ES-I3 (cell line): ENCODE measurements at regions not wholly inside any gene's neighbourhood (a gene's known extent, or its start where the extent isn't known, plus 50 kb on each side); places are given as distances from the start of the nearest gene placed in this dataset.

Experiments
- H3K36me3 ChIP-seq: 2 replicates; pipeline ENCODE4 v1.6.1; 2013; ENCODE audit warnings: mild to moderate bottlenecking, low read length, control low read depth, moderate library complexity; ENCODE audit not compliant: insufficient read depth
- H3K4me1 ChIP-seq: 2 replicates; pipeline ENCODE4 v1.6.1; 2013; ENCODE audit warnings: mild to moderate bottlenecking, control low read depth, low read length; ENCODE audit not compliant: insufficient read depth
- H3K9ac ChIP-seq: 2 replicates; pipeline ENCODE4 v1.6.1; 2013; ENCODE audit warnings: low read depth, mild to moderate bottlenecking, low read length, moderate library complexity
- H3K9me3 ChIP-seq: 2 replicates; pipeline ENCODE4 v1.6.1; 2013; ENCODE audit warnings: mild to moderate bottlenecking, low read length, moderate library complexity; ENCODE audit not compliant: control insufficient read depth, insufficient read depth

GRCh38 chr5:136435946-136436543 is 70.7 kb upstream of the TRPC7 start:
- no peaks in the 10 kb centered on the region for H3K4me1 ChIP-seq
- H3K9ac ChIP-seq: no peak overlapping the region
- H3K9me3 ChIP-seq: no peaks in the 10 kb centered on the region
- H3K36me3 ChIP-seq: no peaks in the 10 kb centered on the region

GRCh38 chr5:136434795-136435194 is 69.5 kb upstream of the TRPC7 start:
- Histone ChIP-seq H3K9ac (no peak overlapping the region), H3K36me3 (no peaks in the 10 kb centered on the region), H3K4me1 (no peaks in the 10 kb centered on the region), H3K9me3 (no peaks in the 10 kb centered on the region)

GRCh38 chr5:136432705-136433104 is 67.4 kb upstream of the TRPC7 start:
- Histone ChIP-seq H3K36me3 (no peaks in the 10 kb centered on the region; the same call in 1 of the 2 replicates), H3K9me3 (no peaks in the 10 kb centered on the region), H3K9ac (no peak overlapping the region), H3K4me1 (no peaks in the 10 kb centered on the region)

GRCh38 chr5:136430081-136430480 is 64.7 kb upstream of the TRPC7 start:
- Histone ChIP-seq H3K36me3 (no peaks in the 10 kb centered on the region; the same call in 1 of the 2 replicates), H3K4me1 (peaks cover 4% of the 10 kb centered on the region; the same call in 1 of the 2 replicates), H3K9ac (no peak overlapping the region), H3K9me3 (no peaks in the 10 kb centered on the region)

- peaks cover 5% of the 10 kb centered on the region; the same call in 1 of the 2 replicates for H3K4me1 ChIP-seq
- H3K36me3 ChIP-seq: no peaks in the 10 kb centered on the region; the same call in 1 of the 2 replicates
- no peaks in the 10 kb centered on the region for H3K9me3 ChIP-seq
- no peak overlapping the region for H3K9ac ChIP-seq
Observed at GRCh38 chr5:136427426-136427825, 62.1 kb upstream of the TRPC7 start.

- H3K9me3 ChIP-seq: no peaks in the 10 kb centered on the region
- peaks cover 7% of the 10 kb centered on the region for H3K4me1 ChIP-seq
- H3K36me3 ChIP-seq: no peaks in the 10 kb centered on the region; the same call in 1 of the 2 replicates
- no peak overlapping the region for H3K9ac ChIP-seq
Observed at GRCh38 chr5:136425921-136426320, 60.6 kb upstream of the TRPC7 start.

- no peaks in the 10 kb centered on the region; the same call in 1 of the 2 replicates for H3K36me3 ChIP-seq
- peaks cover 15% of the 10 kb centered on the region for H3K4me1 ChIP-seq
- H3K9me3 ChIP-seq: no peaks in the 10 kb centered on the region
- no peak overlapping the region for H3K9ac ChIP-seq
Observed at GRCh38 chr5:136424835-136425584, 59.7 kb upstream of the TRPC7 start.

GRCh38 chr5:136423944-136424606 is 58.7 kb upstream of the TRPC7 start:
- H3K4me1 ChIP-seq: peaks cover 15% of the 10 kb centered on the region
- no peak overlapping the region for H3K9ac ChIP-seq
- no peaks in the 10 kb centered on the region; the same call in 1 of the 2 replicates for H3K36me3 ChIP-seq
- no peaks in the 10 kb centered on the region for H3K9me3 ChIP-seq

GRCh38 chr5:136420168-136420898 is 55.0 kb upstream of the TRPC7 start:
- Histone ChIP-seq H3K9me3 (no peaks in the 10 kb centered on the region), H3K4me1 (peaks cover 13% of the 10 kb centered on the region), H3K9ac (no peak overlapping the region), H3K36me3 (no peaks in the 10 kb centered on the region)

- Histone ChIP-seq H3K9ac (no peak overlapping the region), H3K36me3 (no peaks in the 10 kb centered on the region), H3K9me3 (no peaks in the 10 kb centered on the region), H3K4me1 (peaks cover 9% of the 10 kb centered on the region; the same call in 1 of the 2 replicates)
Observed at GRCh38 chr5:136418301-136418700, 53.0 kb upstream of the TRPC7 start.
